ENCODE measurements at regions not wholly inside any gene's neighbourhood (a gene's known extent, or its start where the extent isn't known, plus 50 kb on each side); places are given as distances from the start of the nearest gene placed in this dataset.

DNA sequence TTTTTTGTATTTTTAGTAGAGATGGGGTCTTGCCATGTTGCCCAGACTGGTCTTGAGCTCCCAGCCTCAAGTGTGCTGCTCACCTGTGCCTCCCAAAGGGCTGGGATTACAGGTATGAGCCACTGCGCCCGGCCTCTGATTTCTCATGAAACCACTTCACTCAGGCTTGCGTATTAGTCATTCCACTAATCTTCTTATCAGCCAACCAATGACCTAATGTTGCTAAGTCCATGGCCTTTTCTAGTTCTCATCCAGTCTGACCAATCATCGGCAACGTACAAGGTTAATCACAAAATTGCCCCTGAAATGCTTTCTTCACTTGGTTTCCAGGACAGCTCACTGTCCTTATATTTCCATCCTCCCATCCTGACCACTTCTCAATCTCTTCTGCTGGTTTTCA lies 605.3 kb upstream of the SLC10A2 start:
- Histone ChIP-seq H3K79me2 (ENCODE audit: insufficient read depth, low read length) (no peaks in the 10 kb centered on the region), H3K4me1 (ENCODE audit: insufficient read depth, low read length) (no peaks in the 10 kb centered on the region), H3K4me2 (ENCODE audit: insufficient read depth, low read length) (no peak overlapping the region), H3K36me3 (ENCODE audit: insufficient read depth, low read length) (no peaks in the 10 kb centered on the region), H2AFZ (ENCODE audit: low read length) (no peak overlapping the region), H3K9me3 (ENCODE audit: low read depth, low read length) (peaks cover 5% of the 10 kb centered on the region), H3K27me3 (ENCODE audit: insufficient read depth, low read length) (no peaks in the 10 kb centered on the region), H3K27ac (ENCODE audit: low read depth, low read length) (no peak overlapping the region), H4K20me1 (ENCODE audit: insufficient read depth, low read length) (no peaks in the 10 kb centered on the region), H3K4me3 (ENCODE audit: insufficient read depth, low read length) (no peak overlapping the region)
- TF ChIP-seq, protein P1, sequence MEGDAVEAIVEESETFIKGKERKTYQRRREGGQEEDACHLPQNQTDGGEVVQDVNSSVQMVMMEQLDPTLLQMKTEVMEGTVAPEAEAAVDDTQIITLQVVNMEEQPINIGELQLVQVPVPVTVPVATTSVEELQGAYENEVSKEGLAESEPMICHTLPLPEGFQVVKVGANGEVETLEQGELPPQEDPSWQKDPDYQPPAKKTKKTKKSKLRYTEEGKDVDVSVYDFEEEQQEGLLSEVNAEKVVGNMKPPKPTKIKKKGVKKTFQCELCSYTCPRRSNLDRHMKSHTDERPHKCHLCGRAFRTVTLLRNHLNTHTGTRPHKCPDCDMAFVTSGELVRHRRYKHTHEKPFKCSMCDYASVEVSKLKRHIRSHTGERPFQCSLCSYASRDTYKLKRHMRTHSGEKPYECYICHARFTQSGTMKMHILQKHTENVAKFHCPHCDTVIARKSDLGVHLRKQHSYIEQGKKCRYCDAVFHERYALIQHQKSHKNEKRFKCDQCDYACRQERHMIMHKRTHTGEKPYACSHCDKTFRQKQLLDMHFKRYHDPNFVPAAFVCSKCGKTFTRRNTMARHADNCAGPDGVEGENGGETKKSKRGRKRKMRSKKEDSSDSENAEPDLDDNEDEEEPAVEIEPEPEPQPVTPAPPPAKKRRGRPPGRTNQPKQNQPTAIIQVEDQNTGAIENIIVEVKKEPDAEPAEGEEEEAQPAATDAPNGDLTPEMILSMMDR (IDR thresholded peaks at IDR 0.05; ENCODE audit: extremely low read depth, low read depth, low read length): no peak
- no peak for DNase-seq (ENCODE audit: insufficient read length, low spot score, missing footprints)

DNA sequence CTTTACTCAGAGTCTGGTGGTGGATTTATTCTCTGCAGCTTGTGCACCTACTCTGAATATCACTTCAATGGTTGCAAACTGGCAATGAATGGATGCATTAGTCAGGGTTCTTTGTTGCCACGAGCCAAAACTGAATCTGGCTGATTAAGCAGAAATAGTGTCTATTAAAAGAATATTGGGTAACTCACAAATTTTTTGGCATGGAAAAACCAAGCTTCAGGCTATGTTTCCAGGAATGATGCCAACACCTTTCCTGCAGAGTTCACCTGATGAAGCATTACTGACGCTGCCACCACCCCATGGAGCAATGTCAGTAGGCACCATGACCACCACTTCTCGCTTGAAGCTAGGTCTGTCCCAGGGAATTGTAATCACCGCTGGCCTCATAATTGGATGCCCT lies 597.8 kb upstream of the SLC10A2 start:
- Histone ChIP-seq H3K4me1 (ENCODE audit: insufficient read depth, low read length) (no peaks in the 10 kb centered on the region), H3K4me3 (ENCODE audit: insufficient read depth, low read length) (no peak overlapping the region), H3K27ac (ENCODE audit: low read depth, low read length) (no peak overlapping the region), H3K9me3 (ENCODE audit: low read depth, low read length) (peaks cover 2% of the 10 kb centered on the region), H2AFZ (ENCODE audit: low read length) (no peak overlapping the region), H3K79me2 (ENCODE audit: insufficient read depth, low read length) (no peaks in the 10 kb centered on the region), H3K4me2 (ENCODE audit: insufficient read depth, low read length) (no peak overlapping the region), H3K36me3 (ENCODE audit: insufficient read depth, low read length) (no peaks in the 10 kb centered on the region), H3K27me3 (ENCODE audit: insufficient read depth, low read length) (no peaks in the 10 kb centered on the region), H4K20me1 (ENCODE audit: insufficient read depth, low read length) (no peaks in the 10 kb centered on the region)
- no peak for DNase-seq (ENCODE audit: insufficient read length, low spot score, missing footprints)
- TF ChIP-seq, protein P1 (IDR thresholded peaks at IDR 0.05; ENCODE audit: extremely low read depth, low read depth, low read length): no peak

DNA sequence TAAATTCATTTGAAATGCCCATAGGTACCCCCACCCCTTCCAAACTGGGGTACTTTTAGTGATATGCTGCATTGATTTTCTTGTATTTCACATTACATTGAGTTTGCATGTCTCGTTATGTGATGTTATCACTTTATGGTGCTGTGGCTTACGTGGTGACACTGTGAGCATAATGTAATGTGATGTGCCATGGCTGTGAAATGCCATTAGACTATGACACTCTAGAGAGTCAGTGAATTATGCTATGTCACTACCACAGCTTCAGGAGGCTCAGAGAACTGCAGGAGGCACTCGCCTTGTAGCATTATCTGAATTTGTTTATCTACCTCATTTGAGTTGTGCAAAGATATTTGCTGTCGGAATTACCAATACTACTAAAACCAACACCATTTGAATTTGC lies 590.1 kb upstream of the SLC10A2 start:
- TF ChIP-seq, protein P1 (IDR thresholded peaks at IDR 0.05; ENCODE audit: extremely low read depth, low read depth, low read length): no peak
- peaks cover 1% of the 10 kb centered on the region for H3K9me3 ChIP-seq (ENCODE audit: low read depth, low read length)
- H3K4me3 ChIP-seq (ENCODE audit: insufficient read depth, low read length): no peak overlapping the region
- no peaks in the 10 kb centered on the region for H4K20me1 ChIP-seq (ENCODE audit: insufficient read depth, low read length)
- no peaks in the 10 kb centered on the region for H3K79me2 ChIP-seq (ENCODE audit: insufficient read depth, low read length)
- H3K4me2 ChIP-seq (ENCODE audit: insufficient read depth, low read length): no peak overlapping the region
- H3K4me1 ChIP-seq (ENCODE audit: insufficient read depth, low read length): no peaks in the 10 kb centered on the region
- no peaks in the 10 kb centered on the region for H3K36me3 ChIP-seq (ENCODE audit: insufficient read depth, low read length)
- H2AFZ ChIP-seq (ENCODE audit: low read length): no peak overlapping the region
- no peaks in the 10 kb centered on the region for H3K27me3 ChIP-seq (ENCODE audit: insufficient read depth, low read length)
- H3K27ac ChIP-seq (ENCODE audit: low read depth, low read length): no peak overlapping the region
- no peak for DNase-seq (ENCODE audit: insufficient read length, low spot score, missing footprints)

DNA sequence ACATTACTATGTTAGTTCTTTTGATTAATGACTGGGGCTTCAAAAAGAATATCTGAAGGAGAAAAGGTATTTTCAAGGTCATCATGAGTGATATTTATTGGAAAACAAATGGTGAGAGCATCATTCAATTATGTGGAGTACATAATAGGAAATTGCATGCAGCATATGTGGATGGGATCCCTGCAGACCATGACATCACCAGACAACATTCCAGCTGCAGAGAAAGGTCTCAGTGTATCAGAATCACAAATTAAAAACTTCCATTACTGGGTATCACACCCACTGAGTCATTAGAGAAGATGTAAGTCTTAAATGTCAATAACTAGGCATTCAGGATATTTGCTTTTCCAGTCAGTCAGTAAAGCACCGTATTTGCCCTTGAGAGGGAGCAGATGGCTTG lies 574.4 kb upstream of the SLC10A2 start:
- Histone ChIP-seq H4K20me1 (ENCODE audit: insufficient read depth, low read length) (no peaks in the 10 kb centered on the region), H3K36me3 (ENCODE audit: insufficient read depth, low read length) (no peaks in the 10 kb centered on the region), H3K79me2 (ENCODE audit: insufficient read depth, low read length) (no peaks in the 10 kb centered on the region), H3K9me3 (ENCODE audit: low read depth, low read length) (peaks cover 4% of the 10 kb centered on the region), H3K27me3 (ENCODE audit: insufficient read depth, low read length) (no peaks in the 10 kb centered on the region), H3K27ac (ENCODE audit: low read depth, low read length) (no peak overlapping the region), H3K4me2 (ENCODE audit: insufficient read depth, low read length) (no peak overlapping the region), H3K4me1 (ENCODE audit: insufficient read depth, low read length) (no peaks in the 10 kb centered on the region), H2AFZ (ENCODE audit: low read length) (no peak overlapping the region), H3K4me3 (ENCODE audit: insufficient read depth, low read length) (no peak overlapping the region)
- no peak for DNase-seq (ENCODE audit: insufficient read length, low spot score, missing footprints)
- TF ChIP-seq, protein P1 (IDR thresholded peaks at IDR 0.05; ENCODE audit: extremely low read depth, low read depth, low read length): no peak

Data from osteoblast (primary cell).